GM12878 (cell line): ENCODE measurements at regions not wholly inside any gene's neighbourhood (a gene's known extent, or its start where the extent isn't known, plus 50 kb on each side); places are given as distances from the start of the nearest gene placed in this dataset.

Source experiments
- ATAC-seq: fragments of 200-7000 bp; cut with Tn5 transposase; 3 replicates; pipeline ENCODE4 v1.9.1; 2020; ENCODE audit warnings: mild to moderate bottlenecking, moderate library complexity
- BruUV-seq: library from RNA; stranded (reverse); fragments of 400-500 nt; replicated peaks from 2 replicates; lab custom pipeline; 2021; lab: Mats Ljungman, UMichigan
- CTCF ChIA-PET: fragments of 300-600 bp; sonication (Branson Sonifier 250); formaldehyde crosslinking; extraction: SDS; loops from one replicate; lab custom pipeline; 2021; ENCODE audit warnings: inconsistent platforms; lab: Yijun Ruan, JAX
- POLR2A ChIA-PET: fragments of 350-600 bp; formaldehyde crosslinking; extraction: SDS; loops from one replicate; lab custom pipeline; 2021; ENCODE audit warnings: inconsistent platforms; lab: Charles Lee
- RAD21 ChIA-PET: fragments of 300-600 bp; sonication (Branson Sonifier 250); formaldehyde crosslinking; loops from one replicate; lab custom pipeline; 2023; ENCODE audit warnings: antibody characterized with exemption; ENCODE audit not compliant: unreplicated experiment; lab: Charles Lee
- SMC1A ChIA-PET: fragments of 300-600 bp; sonication (Branson Sonifier 250); formaldehyde crosslinking; loops from one replicate; lab custom pipeline; 2023; ENCODE audit not compliant: unreplicated experiment, uncharacterized antibody; lab: Charles Lee
- DNase-seq: peaks from one replicate; pipeline ENCODE4 v3.0.0-alpha.2; 2011; ENCODE audit warnings: low read depth, low spot score
- FAIRE-seq: peaks from 3 replicates; lab custom pipeline; 2011; peaks lifted over from hg19 to GRCh38; lab: Jason Lieb, UNC
- H2AFZ ChIP-seq: 2 replicates; pipeline ENCODE4 v1.6.0; 2011; ENCODE audit warnings: low read depth, low read length, control low read depth; ENCODE audit not compliant: control insufficient read depth
- H3K27ac ChIP-seq: 2 replicates; pipeline ENCODE4 v1.5.1; 2011; ENCODE audit warnings: control low read depth; ENCODE audit not compliant: control insufficient read depth, insufficient read depth
- H3K27me3 ChIP-seq, 2 experiments: replicated peaks in 1 of 2; 2 replicates each; pipeline versions ENCODE4 v1.6.0 to v1.6.1; 2011; ENCODE audit warnings: low read length in 1 of 2; ENCODE audit not compliant: control insufficient read depth in 2 of 2, insufficient read depth in 2 of 2
- H3K36me3 ChIP-seq, 2 experiments: 2 replicates each; pipeline ENCODE4 v1.5.1; 2011; ENCODE audit warnings: low read length in 1 of 2; ENCODE audit not compliant: control insufficient read depth in 2 of 2, insufficient read depth in 2 of 2
- H3K4me1 ChIP-seq: 2 replicates; pipeline ENCODE4 v1.6.1; 2011; ENCODE audit warnings: mild to moderate bottlenecking, low read length, moderate library complexity, mixed read lengths; ENCODE audit not compliant: control insufficient read depth, insufficient read depth
- H3K4me2 ChIP-seq: 2 replicates; pipeline ENCODE4 v1.6.0; 2011; ENCODE audit warnings: control low read depth; ENCODE audit not compliant: control insufficient read depth, insufficient read depth
- H3K4me3 ChIP-seq: fragments of 200-600 bp; sonication (generic); 2 replicates; pipeline ENCODE4 v1.5.1; 2016
- H3K79me2 ChIP-seq: 2 replicates; pipeline ENCODE4 v1.6.0; 2011; ENCODE audit warnings: low read length; ENCODE audit not compliant: control insufficient read depth, insufficient read depth
- H3K9ac ChIP-seq: 2 replicates; pipeline ENCODE4 v1.8.0; 2011; ENCODE audit warnings: low read length, control low read depth, mixed read lengths; ENCODE audit not compliant: control insufficient read depth, insufficient read depth
- H3K9me3 ChIP-seq: replicated peaks from 3 replicates; pipeline ENCODE4 v1.5.1; 2011; ENCODE audit warnings: mild to moderate bottlenecking, low read length; ENCODE audit not compliant: control insufficient read depth, insufficient read depth
- H4K20me1 ChIP-seq: 2 replicates; pipeline ENCODE4 v1.6.0; 2011; ENCODE audit not compliant: control insufficient read depth, insufficient read depth
- ESRRA ChIP-seq: IDR thresholded peaks from 2 replicates; pipeline ENCODE4 v1.6.1; 2012; ENCODE audit warnings: mild to moderate bottlenecking, low read length, improper control_type of control experiment
- NFYA ChIP-seq: IDR thresholded peaks from 2 replicates; pipeline ENCODE4 v1.6.1; 2011; ENCODE audit warnings: low read depth, mild to moderate bottlenecking, low read length, improper control_type of control experiment, borderline replicate concordance
- PAX8 ChIP-seq: fragments of 450-650 bp; IDR thresholded peaks from 2 replicates; pipeline ENCODE4 v1.6.1; 2017; ENCODE audit warnings: mild to moderate bottlenecking, moderate library complexity
- RELB ChIP-seq: fragments of 450-650 bp; IDR thresholded peaks from 2 replicates; pipeline ENCODE4 v1.6.1; 2017; ENCODE audit warnings: low read depth, mild to moderate bottlenecking, moderate library complexity
- WGBS: methylation state at CpG from one replicate; pipeline ENCODE4 v1.1.6; 2016; ENCODE audit warnings: low lambda C conversion rate; ENCODE audit not compliant: insufficient replicate concordance, insufficient coverage; ENCODE audit errors: missing lambda C conversion rate; 5-methylcytosine and 5-hydroxymethylcytosine counted together
- in situ Hi-C: fragments of 300-500 bp; cut with MboI; formaldehyde crosslinking; loops from 9 replicates; pipeline ENCODE4 v1.14.3; 2018; ENCODE audit warnings: mixed read lengths
- intact Hi-C: fragments of 100-400 bp; cut with micrococcal nuclease; formaldehyde crosslinking; loops from one replicate; pipeline ENCODE4 v1.14.2; 2022; ENCODE audit not compliant: unreplicated experiment

DNA sequence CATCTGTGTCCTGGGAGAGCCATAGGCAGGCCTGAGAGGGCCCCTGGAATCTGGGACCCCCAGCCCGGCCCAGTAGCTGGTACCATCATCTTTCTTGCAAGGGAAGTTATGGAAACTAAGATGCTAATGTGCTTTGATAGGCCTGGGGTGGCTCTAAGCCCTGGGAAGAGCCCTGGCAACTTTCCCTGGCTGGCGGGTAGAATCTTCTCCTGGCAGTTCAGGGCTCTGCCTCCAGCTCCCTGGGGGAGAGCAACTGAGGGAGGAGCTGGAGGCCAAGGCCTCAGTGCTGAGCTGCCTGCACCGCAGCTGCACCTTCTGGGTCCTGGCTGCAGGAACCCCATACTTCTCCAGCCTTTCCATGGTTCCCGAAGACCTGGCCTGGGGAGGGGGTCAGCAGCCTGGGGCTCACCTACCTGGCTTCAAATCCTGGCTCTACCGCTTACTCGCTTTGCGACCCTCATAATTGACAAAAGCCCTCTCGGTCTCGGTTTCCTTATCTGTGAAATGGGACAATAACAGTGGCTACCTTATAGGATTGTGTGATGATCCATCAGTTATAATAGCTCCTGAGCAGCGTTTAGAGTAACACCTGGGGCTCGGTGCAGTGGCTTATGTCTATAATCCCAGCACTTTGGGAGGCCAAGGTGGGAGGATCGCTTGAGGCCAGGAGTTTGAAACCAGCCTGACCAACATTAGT, 333.7 kb downstream of the SEC14L1 start:
- Histone ChIP-seq H3K27ac (peak overlapping the region; percentile 90), H3K79me2 (peaks cover 92% of the 10 kb centered on the region), H3K4me3 (no peak overlapping the region; the same call in 1 of the 2 replicates), H3K36me3 (peaks cover 27 to 30% of the 10 kb centered on the region in 2 experiments)
- DNase-seq (no peak), FAIRE-seq (no peak)
- RAD21 ChIA-PET: interaction anchor here (0.9 to 5.7 kb wide), 14 partner anchors 9 to 149 kb away, joined by 3 to 74 read pairs (median 8); no protein-coding TSS in a partner anchor
- BruUV-seq: no TSS peak
- TF ChIP-seq RELB: no peak
- no peak for TF ChIP-seq ESRRA
- TF ChIP-seq PAX8: no peak
- no peak for TF ChIP-seq NFYA
- TF ChIP-seq, all 136 proteins: peak for 0
- Histone ChIP-seq H3K4me1 (peaks cover 69% of the 10 kb centered on the region), H4K20me1 (peaks cover 3% of the 10 kb centered on the region), H3K9ac (0 out of 2 replicates have a peak overlapping the region, but pooled peaks have one; percentile 5), H3K4me2 (peak overlapping the region; percentile 85), H3K27me3 (no peaks in the 10 kb centered on the region), H2AFZ (no peak overlapping the region), H3K9me3 (no peaks in the 10 kb centered on the region)
- ChIA-PET SMC1A (interaction anchor here (0.6 to 5.7 kb wide), 12 partner anchors 9 to 648 kb away, joined by 3 to 96 read pairs (median 4); no protein-coding TSS in a partner anchor), CTCF (interaction anchor here (0.6 to 5.5 kb wide), 17 partner anchors 12 to 568 kb away, joined by 3 to 62 read pairs (median 6); no protein-coding TSS in a partner anchor), POLR2A (interaction anchor here (0.8 to 5.8 kb wide), 8 partner anchors 9 to 149 kb away, joined by 3 to 47 read pairs (median 28); no protein-coding TSS in a partner anchor)
- WGBS: 50% methylated on average over 12 of the region's 12 CpGs
- in situ Hi-C loops: loop anchor here (25.0 kb wide), 1 partner anchor 1212 kb away; the partner anchor contains the start of gene UBALD2
- no peak for ATAC-seq
- intact Hi-C loops: no loop called here
